ENCODE measurements at regions not wholly inside any gene's neighbourhood (a gene's known extent, or its start where the extent isn't known, plus 50 kb on each side); places are given as distances from the start of the nearest gene placed in this dataset.
"Not testable (repeated sequence)": the region's sequence is repeated elsewhere in the genome, so short reads cannot be mapped to it uniquely, and the experiment has no call there.

- DNase-seq, result no peak
Measured at GRCh38 chr7:94314413-94315410, 80.0 kb upstream of the COL1A2 start.

- DNase-seq, result not testable (repeated sequence)
Measured at GRCh38 chr7:94321138-94321537, 73.6 kb upstream of the COL1A2 start.

- DNase-seq, result no peak
Measured at GRCh38 chr7:94323844-94324243, 70.9 kb upstream of the COL1A2 start.

- no peak for DNase-seq
Measured at GRCh38 chr7:94324380-94325121, 70.1 kb upstream of the COL1A2 start.

GRCh38 chr7:94325122-94325475, 69.6 kb upstream of the COL1A2 start:
- no peak for DNase-seq

- DNase-seq, result no peak
Measured at GRCh38 chr7:94330269-94331020, 64.2 kb upstream of the COL1A2 start.

- DNase-seq, result no peak
Measured at GRCh38 chr7:94332571-94332970, 62.1 kb upstream of the COL1A2 start.

GRCh38 chr7:94333810-94334209, 60.9 kb upstream of the COL1A2 start:
- DNase-seq, result no peak

GRCh38 chr7:94335586-94335985, 59.1 kb upstream of the COL1A2 start:
- DNase-seq, result no peak

GRCh38 chr7:94336009-94336408, 58.7 kb upstream of the COL1A2 start:
- DNase-seq, result no peak

- no peak for DNase-seq
Measured at GRCh38 chr7:94338921-94339371, 55.7 kb upstream of the COL1A2 start.

GRCh38 chr7:94344826-94345225, 49.9 kb upstream of the COL1A2 start:
- DNase-seq, result no peak
